HL-60 (cell line): ENCODE measurements at regions not wholly inside any gene's neighbourhood (a gene's known extent, or its start where the extent isn't known, plus 50 kb on each side); places are given as distances from the start of the nearest gene placed in this dataset.

Source experiments
- DNase-seq, 2 experiments: peaks; one replicate each; pipeline ENCODE4 v3.0.0-alpha.2; 2010 to 2020; ENCODE audit warnings: low read depth in 1 of 2, low spot score in 1 of 2
- H3K27ac ChIP-seq: fragments of 250-450 bp; sonication (Bioruptor Pico); replicated peaks from 2 replicates; pipeline ENCODE4 v1.5.1; 2020; ENCODE audit warnings: mild to moderate bottlenecking, moderate library complexity
- H3K27me3 ChIP-seq: fragments of 250-450 bp; sonication (Bioruptor Pico); 2 replicates; pipeline ENCODE4 v1.5.1; 2021; ENCODE audit warnings: mild to moderate bottlenecking, moderate library complexity; ENCODE audit not compliant: insufficient read depth, poor library complexity, severe bottlenecking
- H3K4me3 ChIP-seq: replicated peaks from 2 replicates; pipeline ENCODE4 v1.5.1; 2011; ENCODE audit warnings: mild to moderate bottlenecking, control low read depth, low read length; ENCODE audit not compliant: insufficient read depth
- CTCF ChIP-seq: IDR thresholded peaks from one replicate; pipeline ENCODE4 v1.5.1; 2011; ENCODE audit warnings: low read length, control low read depth, inconsistent platforms; ENCODE audit not compliant: insufficient read depth
- GABPA ChIP-seq: IDR thresholded peaks from 2 replicates; pipeline ENCODE4 v1.6.1; 2012; ENCODE audit warnings: low read depth
- POLR2AphosphoS5 ChIP-seq: IDR thresholded peaks from 2 replicates; pipeline ENCODE4 v1.6.1; 2012; ENCODE audit warnings: low read depth
- REST ChIP-seq: IDR thresholded peaks from 2 replicates; pipeline ENCODE4 v1.6.1; 2012; ENCODE audit warnings: low read depth; ENCODE audit not compliant: insufficient replicate concordance
- SPI1 ChIP-seq: IDR thresholded peaks from 2 replicates; pipeline ENCODE4 v1.6.1; 2012; ENCODE audit warnings: low read depth, mild to moderate bottlenecking, borderline replicate concordance

DNA sequence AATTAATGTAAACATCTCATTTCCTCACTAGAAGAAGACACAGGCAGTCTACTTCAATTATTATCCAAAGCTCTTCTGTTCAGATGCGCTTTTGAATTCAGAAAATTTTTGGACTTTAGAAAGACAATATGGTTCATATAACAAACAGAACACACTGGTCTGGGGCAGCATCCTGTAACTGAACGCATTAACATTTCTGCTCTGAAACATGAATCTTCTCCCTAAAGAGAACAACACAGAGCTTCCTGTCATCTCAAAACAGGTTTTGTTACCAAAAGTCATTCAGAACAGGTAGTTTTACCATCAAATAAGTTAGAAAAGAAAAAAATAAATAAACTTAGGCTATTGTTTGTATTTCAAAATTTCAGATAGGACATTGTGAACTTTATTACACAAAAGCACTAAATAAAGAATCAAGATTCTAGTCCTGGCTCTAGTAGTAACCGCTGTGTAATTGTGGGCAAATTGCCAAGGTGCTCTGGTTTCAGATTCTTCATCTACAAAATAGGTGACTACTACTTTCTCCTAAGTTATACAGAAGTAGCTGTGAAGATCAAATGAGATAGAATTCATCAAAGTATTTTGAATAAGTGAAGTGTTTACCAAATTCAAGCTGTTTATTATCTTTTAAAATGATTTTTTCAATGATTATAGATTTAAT, 252.3 kb upstream of the RASGEF1B start:
- Histone ChIP-seq H3K27me3 (no peaks in the 10 kb centered on the region), H3K4me3 (no peak overlapping the region), H3K27ac (no peak overlapping the region)
- DNase-seq = no peak
- TF ChIP-seq SPI1 (no peak), GABPA (no peak), REST (no peak), CTCF (no peak), POLR2AphosphoS5 (no peak)

- DNase-seq = no peak
- no peaks in the 10 kb centered on the region for H3K27me3 ChIP-seq
- TF ChIP-seq SPI1 (no peak), POLR2AphosphoS5 (no peak), REST (no peak), GABPA (no peak), CTCF (no peak)
- no peak overlapping the region for H3K4me3 ChIP-seq
- H3K27ac ChIP-seq = no peak overlapping the region
These were observed 251.5 kb upstream of the RASGEF1B start for GRCh38 chr4:81723019-81723884.

GRCh38 chr4:81722290-81722851, 250.7 kb upstream of the RASGEF1B start:
- H3K27ac ChIP-seq = no peak overlapping the region
- DNase-seq = no peak
- H3K27me3 ChIP-seq = no peaks in the 10 kb centered on the region
- H3K4me3 ChIP-seq = no peak overlapping the region
- TF ChIP-seq SPI1 (no peak), POLR2AphosphoS5 (no peak)

GRCh38 chr4:81715757-81716156, 244.1 kb upstream of the RASGEF1B start:
- no peak for DNase-seq

More at GRCh38 chr4:81715757-81716156, 244.1 kb upstream of the RASGEF1B start:
- Histone ChIP-seq H3K4me3 (no peak overlapping the region), H3K27ac (no peak overlapping the region), H3K27me3 (no peaks in the 10 kb centered on the region)
- TF ChIP-seq POLR2AphosphoS5 (no peak), CTCF (no peak), SPI1 (no peak), REST (no peak), GABPA (no peak)
